ENCODE measurements at regions not wholly inside any gene's neighbourhood (a gene's known extent, or its start where the extent isn't known, plus 50 kb on each side); places are given as distances from the start of the nearest gene placed in this dataset.

GRCh38 chr4:138964716-138965426, 50.7 kb upstream of the NOCT start:
- no peaks in the 10 kb centered on the region for H3K4me1 ChIP-seq (ENCODE audit: control insufficient read depth, insufficient read depth, low read length)
- no peaks in the 10 kb centered on the region for H3K9me3 ChIP-seq (ENCODE audit: control insufficient read depth, low read length)
- H3K36me3 ChIP-seq (ENCODE audit: control insufficient read depth, insufficient read depth, low read length) = no peaks in the 10 kb centered on the region
- H3K4me3 ChIP-seq (ENCODE audit: low read length) = no peak overlapping the region
- H3K9ac ChIP-seq (ENCODE audit: low read length) = no peak overlapping the region
- no peaks in the 10 kb centered on the region for H3K27me3 ChIP-seq (ENCODE audit: control insufficient read depth, insufficient read depth, low read length)

- H3K36me3 ChIP-seq (ENCODE audit: control insufficient read depth, insufficient read depth, low read length) = no peaks in the 10 kb centered on the region
- no peaks in the 10 kb centered on the region for H3K27me3 ChIP-seq (ENCODE audit: control insufficient read depth, insufficient read depth, low read length)
- H3K9ac ChIP-seq (ENCODE audit: low read length) = no peak overlapping the region
- H3K9me3 ChIP-seq (ENCODE audit: control insufficient read depth, low read length) = no peaks in the 10 kb centered on the region
- no peak overlapping the region for H3K4me3 ChIP-seq (ENCODE audit: low read length)
- H3K4me1 ChIP-seq (ENCODE audit: control insufficient read depth, insufficient read depth, low read length) = no peaks in the 10 kb centered on the region
These were observed 52.2 kb upstream of the NOCT start for GRCh38 chr4:138963412-138963811.

DNA sequence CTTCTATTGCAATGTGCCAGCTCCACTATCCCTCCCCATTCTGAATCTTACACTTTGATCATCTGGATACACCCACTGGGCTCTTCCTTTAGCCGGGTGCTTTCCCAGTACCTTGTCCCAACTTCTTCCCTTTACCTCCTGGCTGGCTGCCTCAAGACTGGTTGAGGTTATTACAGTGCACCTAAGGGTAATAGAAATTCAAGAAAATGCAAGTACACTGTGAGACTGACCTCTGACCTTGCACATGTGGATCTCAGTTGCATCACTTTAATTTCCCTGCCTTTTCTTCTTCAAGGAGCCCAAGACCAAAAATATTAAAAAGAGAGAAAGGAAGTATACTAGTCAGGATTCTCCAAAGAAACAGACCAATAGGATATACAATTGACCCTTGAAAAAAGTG, 53.9 kb upstream of the NOCT start:
- Histone ChIP-seq H3K9me3 (ENCODE audit: control insufficient read depth, low read length) (no peaks in the 10 kb centered on the region), H3K9ac (ENCODE audit: low read length) (no peak overlapping the region), H3K36me3 (ENCODE audit: control insufficient read depth, insufficient read depth, low read length) (no peaks in the 10 kb centered on the region), H3K27me3 (ENCODE audit: control insufficient read depth, insufficient read depth, low read length) (no peaks in the 10 kb centered on the region), H3K4me1 (ENCODE audit: control insufficient read depth, insufficient read depth, low read length) (no peaks in the 10 kb centered on the region), H3K4me3 (ENCODE audit: low read length) (no peak overlapping the region)

DNA sequence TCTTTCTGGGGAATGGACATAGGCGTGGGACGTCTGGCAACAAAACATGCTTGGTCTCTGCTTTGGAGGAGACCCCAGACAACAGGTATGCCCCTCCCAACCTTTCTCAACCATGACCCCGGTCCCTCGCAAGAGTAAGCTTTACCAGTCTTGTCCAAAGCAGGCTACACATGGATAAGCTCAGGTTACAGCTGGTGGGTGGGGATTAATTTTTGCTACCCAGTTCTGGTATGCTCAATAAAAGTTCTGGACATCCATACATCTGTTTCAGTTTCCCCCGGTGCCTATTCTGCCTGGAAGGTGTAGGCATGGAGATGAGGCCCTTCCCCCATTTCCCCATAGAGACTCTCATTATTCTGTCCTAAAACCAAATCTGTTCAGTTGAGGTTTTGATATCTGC, 54.5 kb upstream of the NOCT start:
- Histone ChIP-seq H3K9me3 (ENCODE audit: control insufficient read depth, low read length) (no peaks in the 10 kb centered on the region), H3K4me3 (ENCODE audit: low read length) (no peak overlapping the region), H3K27me3 (ENCODE audit: control insufficient read depth, insufficient read depth, low read length) (no peaks in the 10 kb centered on the region), H3K36me3 (ENCODE audit: control insufficient read depth, insufficient read depth, low read length) (no peaks in the 10 kb centered on the region), H3K4me1 (ENCODE audit: control insufficient read depth, insufficient read depth, low read length) (no peaks in the 10 kb centered on the region), H3K9ac (ENCODE audit: low read length) (no peak overlapping the region)

- Histone ChIP-seq H3K9ac (ENCODE audit: low read length) (no peak overlapping the region), H3K4me3 (ENCODE audit: low read length) (no peak overlapping the region), H3K9me3 (ENCODE audit: control insufficient read depth, low read length) (no peaks in the 10 kb centered on the region), H3K36me3 (ENCODE audit: control insufficient read depth, insufficient read depth, low read length) (no peaks in the 10 kb centered on the region), H3K27me3 (ENCODE audit: control insufficient read depth, insufficient read depth, low read length) (no peaks in the 10 kb centered on the region), H3K4me1 (ENCODE audit: control insufficient read depth, insufficient read depth, low read length) (no peaks in the 10 kb centered on the region)
These were observed 55.3 kb upstream of the NOCT start for GRCh38 chr4:138960175-138960710.

DNA sequence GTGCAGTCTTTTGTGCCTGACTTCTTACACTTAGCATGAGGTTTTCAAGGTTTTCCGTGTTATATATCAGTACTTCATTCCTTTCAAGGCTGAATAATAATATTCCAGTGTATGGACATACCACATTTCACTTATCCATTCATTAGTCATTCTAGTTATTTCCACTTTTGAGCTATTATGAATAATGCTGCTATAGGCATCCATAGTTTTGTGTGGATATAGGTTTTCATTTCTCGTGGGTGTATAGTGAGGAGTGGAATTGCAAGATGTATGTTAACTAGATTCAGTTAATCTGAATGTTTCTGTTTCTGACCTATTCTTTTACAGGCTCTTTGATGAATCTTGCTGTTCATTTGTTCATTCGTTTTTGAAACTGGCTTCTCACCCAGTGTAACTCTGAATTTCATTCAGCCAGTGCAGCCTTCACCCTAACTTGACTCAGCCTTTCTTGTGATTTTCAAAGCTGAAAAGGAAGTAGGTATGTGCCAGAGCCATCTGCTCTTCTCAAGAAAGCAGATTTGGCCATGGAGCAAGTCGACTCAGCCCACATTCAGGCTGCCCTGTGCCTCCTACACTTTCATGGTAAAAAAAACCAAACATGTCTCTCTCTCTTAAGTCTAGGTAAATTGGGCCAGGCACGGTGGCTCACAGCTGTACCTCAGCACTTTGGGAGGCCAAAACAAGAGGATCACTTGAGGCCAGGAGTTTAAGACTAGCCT, 56.3 kb upstream of the NOCT start:
- no peaks in the 10 kb centered on the region for H3K27me3 ChIP-seq (ENCODE audit: control insufficient read depth, insufficient read depth, low read length)
- H3K4me1 ChIP-seq (ENCODE audit: control insufficient read depth, insufficient read depth, low read length) = no peaks in the 10 kb centered on the region
- no peak overlapping the region for H3K4me3 ChIP-seq (ENCODE audit: low read length)
- no peaks in the 10 kb centered on the region for H3K36me3 ChIP-seq (ENCODE audit: control insufficient read depth, insufficient read depth, low read length)
- no peak overlapping the region for H3K9ac ChIP-seq (ENCODE audit: low read length)
- no peaks in the 10 kb centered on the region for H3K9me3 ChIP-seq (ENCODE audit: control insufficient read depth, low read length)

- no peaks in the 10 kb centered on the region for H3K36me3 ChIP-seq (ENCODE audit: control insufficient read depth, insufficient read depth, low read length)
- H3K27me3 ChIP-seq (ENCODE audit: control insufficient read depth, insufficient read depth, low read length) = no peaks in the 10 kb centered on the region
- H3K9ac ChIP-seq (ENCODE audit: low read length) = no peak overlapping the region
- no peak overlapping the region for H3K4me3 ChIP-seq (ENCODE audit: low read length)
- no peaks in the 10 kb centered on the region for H3K9me3 ChIP-seq (ENCODE audit: control insufficient read depth, low read length)
- no peaks in the 10 kb centered on the region for H3K4me1 ChIP-seq (ENCODE audit: control insufficient read depth, insufficient read depth, low read length)
These were observed 57.1 kb upstream of the NOCT start for GRCh38 chr4:138958519-138958918.

GRCh38 chr4:138957302-138957701, 58.3 kb upstream of the NOCT start:
- no peaks in the 10 kb centered on the region for H3K9me3 ChIP-seq (ENCODE audit: control insufficient read depth, low read length)
- H3K27me3 ChIP-seq (ENCODE audit: control insufficient read depth, insufficient read depth, low read length) = no peaks in the 10 kb centered on the region
- no peaks in the 10 kb centered on the region for H3K4me1 ChIP-seq (ENCODE audit: control insufficient read depth, insufficient read depth, low read length)
- H3K9ac ChIP-seq (ENCODE audit: low read length) = no peak overlapping the region
- H3K4me3 ChIP-seq (ENCODE audit: low read length) = no peak overlapping the region
- no peaks in the 10 kb centered on the region for H3K36me3 ChIP-seq (ENCODE audit: control insufficient read depth, insufficient read depth, low read length)

GRCh38 chr4:138954428-138954827, 61.2 kb upstream of the NOCT start:
- no peak overlapping the region for H3K9ac ChIP-seq (ENCODE audit: low read length)
- H3K27me3 ChIP-seq (ENCODE audit: control insufficient read depth, insufficient read depth, low read length) = no peaks in the 10 kb centered on the region
- H3K4me3 ChIP-seq (ENCODE audit: low read length) = no peak overlapping the region
- no peaks in the 10 kb centered on the region for H3K9me3 ChIP-seq (ENCODE audit: control insufficient read depth, low read length)
- no peaks in the 10 kb centered on the region for H3K4me1 ChIP-seq (ENCODE audit: control insufficient read depth, insufficient read depth, low read length)
- no peaks in the 10 kb centered on the region for H3K36me3 ChIP-seq (ENCODE audit: control insufficient read depth, insufficient read depth, low read length)

- no peaks in the 10 kb centered on the region for H3K9me3 ChIP-seq (ENCODE audit: control insufficient read depth, low read length)
- H3K9ac ChIP-seq (ENCODE audit: low read length) = no peak overlapping the region
- H3K4me3 ChIP-seq (ENCODE audit: low read length) = no peak overlapping the region
- no peaks in the 10 kb centered on the region for H3K27me3 ChIP-seq (ENCODE audit: control insufficient read depth, insufficient read depth, low read length)
- no peaks in the 10 kb centered on the region for H3K36me3 ChIP-seq (ENCODE audit: control insufficient read depth, insufficient read depth, low read length)
- no peaks in the 10 kb centered on the region for H3K4me1 ChIP-seq (ENCODE audit: control insufficient read depth, insufficient read depth, low read length)
These were observed 61.6 kb upstream of the NOCT start for GRCh38 chr4:138953961-138954371.

DNA sequence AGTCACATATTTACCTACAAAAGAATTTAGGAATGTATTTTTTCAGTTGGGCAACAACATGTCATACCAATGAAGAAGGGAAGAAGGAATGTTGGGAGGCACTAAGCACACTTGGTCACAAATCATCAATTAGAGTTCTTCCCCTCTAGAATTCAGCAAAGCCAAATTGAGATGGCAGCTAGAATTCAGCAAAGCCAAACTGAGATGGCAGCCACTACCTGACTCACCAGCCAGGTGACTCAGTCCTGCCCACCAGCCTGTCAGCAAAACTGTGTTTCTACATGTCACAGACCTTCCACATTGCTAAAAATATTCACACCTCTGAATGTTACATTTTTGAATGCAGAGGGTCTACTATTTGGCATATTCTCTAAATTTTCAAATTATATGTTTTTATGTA, 63.2 kb upstream of the NOCT start:
- H3K9ac ChIP-seq (ENCODE audit: low read length) = no peak overlapping the region
- H3K9me3 ChIP-seq (ENCODE audit: control insufficient read depth, low read length) = no peaks in the 10 kb centered on the region
- H3K36me3 ChIP-seq (ENCODE audit: control insufficient read depth, insufficient read depth, low read length) = no peaks in the 10 kb centered on the region
- H3K4me1 ChIP-seq (ENCODE audit: control insufficient read depth, insufficient read depth, low read length) = no peaks in the 10 kb centered on the region
- H3K4me3 ChIP-seq (ENCODE audit: low read length) = no peak overlapping the region
- H3K27me3 ChIP-seq (ENCODE audit: control insufficient read depth, insufficient read depth, low read length) = no peaks in the 10 kb centered on the region

GRCh38 chr4:138951764-138952163, 63.8 kb upstream of the NOCT start:
- no peak overlapping the region for H3K4me3 ChIP-seq (ENCODE audit: low read length)
- no peaks in the 10 kb centered on the region for H3K27me3 ChIP-seq (ENCODE audit: control insufficient read depth, insufficient read depth, low read length)
- H3K36me3 ChIP-seq (ENCODE audit: control insufficient read depth, insufficient read depth, low read length) = no peaks in the 10 kb centered on the region
- H3K9ac ChIP-seq (ENCODE audit: low read length) = no peak overlapping the region
- no peaks in the 10 kb centered on the region for H3K9me3 ChIP-seq (ENCODE audit: control insufficient read depth, low read length)
- no peaks in the 10 kb centered on the region for H3K4me1 ChIP-seq (ENCODE audit: control insufficient read depth, insufficient read depth, low read length)
